ENCODE measurements at regions not wholly inside any gene's neighbourhood (a gene's known extent, or its start where the extent isn't known, plus 50 kb on each side); places are given as distances from the start of the nearest gene placed in this dataset.

GRCh38 chr4:185086053-185086452 is 57.0 kb upstream of the SLC25A4 start:
- no peak for TF ChIP-seq EP300 (IDR thresholded peaks at IDR 0.05)
- no peak for TF ChIP-seq POLR2AphosphoS5 (IDR thresholded peaks at IDR 0.05)
- no peak for TF ChIP-seq POLR2A (IDR thresholded peaks at IDR 0.05; ENCODE audit: low read depth)
- Histone ChIP-seq H3K27ac (replicated peaks in 1 of 4) (no peak overlapping the region), H3K36me3 (no peaks in the 10 kb centered on the region), H3K4me3 (no peak overlapping the region), H3K4me1 (no peaks in the 10 kb centered on the region), H3K9me3 (no peaks in the 10 kb centered on the region), H3K27me3 (no peaks in the 10 kb centered on the region)
- intact Hi-C loops (cut with DNase I): no loop called here
- DNase-seq (ENCODE audit: extremely low spot score): no peak
- 61% methylated on average over 16 of the region's 16 CpGs for WGBS

GRCh38 chr4:185088899-185089298 is 54.2 kb upstream of the SLC25A4 start:
- H3K36me3 ChIP-seq: no peaks in the 10 kb centered on the region
- intact Hi-C loops (cut with DNase I): no loop called here
- no peak overlapping the region for H3K27ac ChIP-seq (replicated peaks in 1 of 4)
- DNase-seq (ENCODE audit: extremely low spot score): no peak
- WGBS: 91% methylated on average over 6 of the region's 6 CpGs
- no peaks in the 10 kb centered on the region for H3K27me3 ChIP-seq
- no peaks in the 10 kb centered on the region for H3K9me3 ChIP-seq
- H3K4me3 ChIP-seq: no peak overlapping the region
- TF ChIP-seq POLR2AphosphoS5 (IDR thresholded peaks at IDR 0.05): no peak
- no peak for TF ChIP-seq POLR2A (IDR thresholded peaks at IDR 0.05; ENCODE audit: low read depth)
- TF ChIP-seq, protein P1, sequence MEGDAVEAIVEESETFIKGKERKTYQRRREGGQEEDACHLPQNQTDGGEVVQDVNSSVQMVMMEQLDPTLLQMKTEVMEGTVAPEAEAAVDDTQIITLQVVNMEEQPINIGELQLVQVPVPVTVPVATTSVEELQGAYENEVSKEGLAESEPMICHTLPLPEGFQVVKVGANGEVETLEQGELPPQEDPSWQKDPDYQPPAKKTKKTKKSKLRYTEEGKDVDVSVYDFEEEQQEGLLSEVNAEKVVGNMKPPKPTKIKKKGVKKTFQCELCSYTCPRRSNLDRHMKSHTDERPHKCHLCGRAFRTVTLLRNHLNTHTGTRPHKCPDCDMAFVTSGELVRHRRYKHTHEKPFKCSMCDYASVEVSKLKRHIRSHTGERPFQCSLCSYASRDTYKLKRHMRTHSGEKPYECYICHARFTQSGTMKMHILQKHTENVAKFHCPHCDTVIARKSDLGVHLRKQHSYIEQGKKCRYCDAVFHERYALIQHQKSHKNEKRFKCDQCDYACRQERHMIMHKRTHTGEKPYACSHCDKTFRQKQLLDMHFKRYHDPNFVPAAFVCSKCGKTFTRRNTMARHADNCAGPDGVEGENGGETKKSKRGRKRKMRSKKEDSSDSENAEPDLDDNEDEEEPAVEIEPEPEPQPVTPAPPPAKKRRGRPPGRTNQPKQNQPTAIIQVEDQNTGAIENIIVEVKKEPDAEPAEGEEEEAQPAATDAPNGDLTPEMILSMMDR (IDR thresholded peaks at IDR 0.05): no peak
- TF ChIP-seq EP300 (IDR thresholded peaks at IDR 0.05): no peak
- no peaks in the 10 kb centered on the region for H3K4me1 ChIP-seq

GRCh38 chr4:185090592-185090991 is 52.5 kb upstream of the SLC25A4 start:
- no peak for DNase-seq (ENCODE audit: extremely low spot score)
- no peaks in the 10 kb centered on the region for H3K27me3 ChIP-seq
- H3K4me1 ChIP-seq: no peaks in the 10 kb centered on the region
- H3K4me3 ChIP-seq: no peak overlapping the region
- WGBS: 95% methylated on average over 1 of the region's 1 CpG
- H3K36me3 ChIP-seq: no peaks in the 10 kb centered on the region
- TF ChIP-seq, protein P1 (IDR thresholded peaks at IDR 0.05): no peak
- TF ChIP-seq POLR2AphosphoS5 (IDR thresholded peaks at IDR 0.05): no peak
- TF ChIP-seq POLR2A (IDR thresholded peaks at IDR 0.05; ENCODE audit: low read depth): no peak
- no peak for TF ChIP-seq EP300 (IDR thresholded peaks at IDR 0.05)
- no peak overlapping the region for H3K27ac ChIP-seq (replicated peaks in 1 of 4)
- intact Hi-C loops (cut with DNase I): loop anchor here (10.0 kb wide), 1 partner anchor 346 kb away; no protein-coding TSS in a partner anchor
- no peaks in the 10 kb centered on the region for H3K9me3 ChIP-seq

DNA sequence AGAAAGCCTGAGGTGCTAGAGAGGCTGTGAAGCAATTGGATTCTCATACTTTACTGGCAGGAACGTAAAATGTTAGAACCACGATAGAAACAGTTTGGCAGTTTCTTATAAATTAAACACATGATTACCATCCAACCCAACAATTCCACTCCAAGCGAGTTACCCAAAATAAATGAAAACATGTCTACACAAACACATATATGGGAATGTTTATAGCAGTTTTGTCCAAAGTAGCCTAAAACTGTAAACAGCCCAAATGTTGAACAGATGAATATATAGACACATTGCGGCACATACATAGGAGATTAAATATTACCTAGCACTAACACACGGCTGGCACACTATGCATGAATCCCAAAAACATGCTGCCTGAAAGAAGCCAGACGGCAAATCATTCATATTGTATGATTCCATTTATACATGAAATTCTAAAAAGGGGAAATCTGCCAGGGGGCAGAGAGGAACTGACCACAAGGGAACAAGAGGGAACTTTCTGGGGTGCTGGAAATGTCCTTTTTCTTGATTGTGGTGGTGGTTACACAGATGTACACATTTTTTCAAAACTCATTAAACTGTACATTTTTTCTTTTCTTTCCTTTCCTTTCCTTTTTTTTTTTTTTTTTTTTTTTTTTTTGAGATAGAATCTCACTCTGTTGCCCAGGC is 50.4 kb upstream of the SLC25A4 start:
- intact Hi-C loops (cut with DNase I): loop anchor here (10.0 kb wide), 1 partner anchor 348 kb away; no protein-coding TSS in a partner anchor
- no peak for DNase-seq (ENCODE audit: extremely low spot score)
- TF ChIP-seq EP300 (IDR thresholded peaks at IDR 0.05) (no peak), POLR2A (IDR thresholded peaks at IDR 0.05; ENCODE audit: low read depth) (no peak), POLR2AphosphoS5 (IDR thresholded peaks at IDR 0.05) (no peak)
- TF ChIP-seq, protein P1 (IDR thresholded peaks at IDR 0.05): no peak
- H3K9me3 ChIP-seq: no peaks in the 10 kb centered on the region
- 91% methylated on average over 6 of the region's 6 CpGs for WGBS
- H3K27ac ChIP-seq (replicated peaks in 1 of 4): no peak overlapping the region
- no peaks in the 10 kb centered on the region for H3K27me3 ChIP-seq
- H3K4me3 ChIP-seq: no peak overlapping the region
- H3K4me1 ChIP-seq: no peaks in the 10 kb centered on the region
- no peaks in the 10 kb centered on the region for H3K36me3 ChIP-seq

All from esophagus muscularis mucosa (tissue), 4 donors.